ENCODE measurements at regions not wholly inside any gene's neighbourhood (a gene's known extent, or its start where the extent isn't known, plus 50 kb on each side); places are given as distances from the start of the nearest gene placed in this dataset.
"Not testable (repeated sequence)": the region's sequence is repeated elsewhere in the genome, so short reads cannot be mapped to it uniquely, and the experiment has no call there.

GRCh38 chr7:112670193-112670592 lies 120.0 kb downstream of the TMEM168 start:
- in situ Hi-C loops (cut with HindIII; ENCODE audit: low pct_unique_long_range_greater_than_20kb, low sequenced_read_pairs): no loop called here
- POLR2A ChIA-PET: no interaction called here
- no peak overlapping the region for H3K27ac ChIP-seq (ENCODE audit: low read length)
- no peak for TF ChIP-seq POLR2AphosphoS5 (IDR thresholded peaks at IDR 0.05; ENCODE audit: low read depth, low read length)
- no peak for TF ChIP-seq TCF7L2 (IDR thresholded peaks at IDR 0.05; ENCODE audit: low read depth, low read length)
- TF ChIP-seq SIN3A (IDR thresholded peaks at IDR 0.05; ENCODE audit: borderline replicate concordance, insufficient read depth, low read depth, low read length): no peak
- TF ChIP-seq REST (IDR thresholded peaks at IDR 0.05; ENCODE audit: insufficient read depth in 1 of 2, low read depth in 2 of 2, low read length in 1 of 2): no peak
- no peak for TF ChIP-seq CTCF (IDR thresholded peaks at IDR 0.05)
- ATAC-seq: no peak
- no TSS peak for BruUV-seq (replicated peaks)
- H3K4me3 ChIP-seq (ENCODE audit: low read depth in 2 of 2, low read length in 2 of 2): no peak overlapping the region
- H3K9me3 ChIP-seq (ENCODE audit: control insufficient read depth, insufficient read depth, low read depth, low read length): no peaks in the 10 kb centered on the region
- no peak for DNase-seq (ENCODE audit: low read depth, low spot score)
- no peaks in the 10 kb centered on the region for H3K4me1 ChIP-seq (ENCODE audit: control insufficient read depth, insufficient read depth, low read length)
- H3K36me3 ChIP-seq (ENCODE audit: control insufficient read depth, insufficient read depth, low read length): no peaks in the 10 kb centered on the region
- intact Hi-C loops (cut with micrococcal nuclease; ENCODE audit: unreplicated experiment): no loop called here
- no peaks in the 10 kb centered on the region for H3K27me3 ChIP-seq (ENCODE audit: control insufficient read depth, insufficient read depth, low read length)
- CTCF ChIA-PET: no interaction called here

GRCh38 chr7:112678626-112679025 lies 111.6 kb downstream of the TMEM168 start:
- Histone ChIP-seq H3K4me3 (ENCODE audit: low read depth in 2 of 2, low read length in 2 of 2) (no peak overlapping the region), H3K4me1 (ENCODE audit: control insufficient read depth, insufficient read depth, low read length) (no peaks in the 10 kb centered on the region), H3K27me3 (ENCODE audit: control insufficient read depth, insufficient read depth, low read length) (no peaks in the 10 kb centered on the region), H3K9me3 (ENCODE audit: control insufficient read depth, insufficient read depth, low read depth, low read length) (no peaks in the 10 kb centered on the region), H3K36me3 (ENCODE audit: control insufficient read depth, insufficient read depth, low read length) (no peaks in the 10 kb centered on the region), H3K27ac (ENCODE audit: low read length) (no peak overlapping the region)
- TF ChIP-seq TCF7L2 (IDR thresholded peaks at IDR 0.05; ENCODE audit: low read depth, low read length) (no peak), SIN3A (IDR thresholded peaks at IDR 0.05; ENCODE audit: borderline replicate concordance, insufficient read depth, low read depth, low read length) (no peak), CTCF (IDR thresholded peaks at IDR 0.05) (no peak), REST (IDR thresholded peaks at IDR 0.05; ENCODE audit: insufficient read depth in 1 of 2, low read depth in 2 of 2, low read length in 1 of 2) (no peak), POLR2AphosphoS5 (IDR thresholded peaks at IDR 0.05; ENCODE audit: low read depth, low read length) (no peak)
- ATAC-seq (no peak), DNase-seq (ENCODE audit: low read depth, low spot score) (no peak)
- BruUV-seq (replicated peaks): no TSS peak
- intact Hi-C loops (cut with micrococcal nuclease; ENCODE audit: unreplicated experiment) (no loop called here), in situ Hi-C loops (cut with HindIII; ENCODE audit: low pct_unique_long_range_greater_than_20kb, low sequenced_read_pairs) (no loop called here)
- ChIA-PET CTCF (no interaction called here), POLR2A (no interaction called here)

- H3K4me3 ChIP-seq (ENCODE audit: low read depth in 2 of 2, low read length in 2 of 2); H3K27me3 ChIP-seq (ENCODE audit: control insufficient read depth, insufficient read depth, low read length); H3K4me1 ChIP-seq (ENCODE audit: control insufficient read depth, insufficient read depth, low read length); CTCF ChIA-PET; H3K9me3 ChIP-seq (ENCODE audit: control insufficient read depth, insufficient read depth, low read depth, low read length); POLR2A ChIA-PET; in situ Hi-C loops (cut with HindIII; ENCODE audit: low pct_unique_long_range_greater_than_20kb, low sequenced_read_pairs); intact Hi-C loops (cut with micrococcal nuclease; ENCODE audit: unreplicated experiment); DNase-seq (ENCODE audit: low read depth, low spot score); ATAC-seq; H3K36me3 ChIP-seq (ENCODE audit: control insufficient read depth, insufficient read depth, low read length); H3K27ac ChIP-seq (ENCODE audit: low read length); BruUV-seq (replicated peaks): not testable (repeated sequence)
Observed at GRCh38 chr7:112689466-112690177, 100.6 kb downstream of the TMEM168 start.

Data from Panc1 (cell line).